ENCODE measurements at regions not wholly inside any gene's neighbourhood (a gene's known extent, or its start where the extent isn't known, plus 50 kb on each side); places are given as distances from the start of the nearest gene placed in this dataset.

- DNase-seq = no peak
Measured at GRCh38 chr4:162715401-162715800, 451.3 kb downstream of the NAF1 start.

DNA sequence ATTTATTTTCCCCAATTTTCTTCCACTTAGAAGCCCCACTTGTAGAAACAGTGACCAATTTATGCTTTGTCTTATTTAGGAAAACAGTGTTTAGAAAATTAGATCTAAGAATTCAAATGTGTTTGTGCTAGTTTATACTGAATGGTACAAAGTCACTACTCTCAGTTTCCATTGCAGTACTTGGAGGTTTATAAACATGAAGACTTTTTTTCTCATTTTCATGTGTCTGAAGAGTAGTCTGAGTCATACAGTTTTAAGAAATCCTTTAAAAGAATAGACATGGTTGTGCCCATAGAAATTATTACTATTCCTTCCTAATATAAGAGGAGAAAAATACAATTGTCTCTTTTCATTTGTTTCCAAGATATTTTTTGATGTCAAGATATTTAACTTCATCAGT is 458.7 kb downstream of the NAF1 start:
- no peak for DNase-seq

- no peak for DNase-seq
Measured at GRCh38 chr4:162706632-162707031, 460.1 kb downstream of the NAF1 start.

DNA sequence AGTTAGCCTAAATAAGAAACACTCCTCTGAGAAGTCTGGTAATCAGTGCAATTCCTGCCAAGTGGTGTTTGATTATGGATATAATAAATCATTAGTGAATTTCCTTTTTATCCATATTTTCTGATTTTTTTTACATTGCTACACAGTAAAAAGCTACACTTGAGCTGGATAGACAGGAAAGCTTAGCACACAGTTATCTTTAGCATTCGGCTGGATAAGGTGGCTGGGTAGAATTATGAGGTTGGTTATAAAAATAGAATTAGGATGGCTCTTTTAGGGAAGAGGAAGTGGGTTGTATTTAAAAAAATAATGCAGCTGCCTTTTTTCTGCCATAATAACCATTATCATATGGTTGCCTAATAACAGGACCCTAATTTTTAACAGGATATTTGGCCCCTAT is 460.6 kb downstream of the NAF1 start:
- no peak for DNase-seq

- DNase-seq = no peak
Measured at GRCh38 chr4:162705130-162705803, 461.4 kb downstream of the NAF1 start.

GRCh38 chr4:162700815-162701361 is 465.8 kb downstream of the NAF1 start:
- no peak for DNase-seq

GRCh38 chr4:162700358-162700757 is 466.3 kb downstream of the NAF1 start:
- DNase-seq = no peak

DNA sequence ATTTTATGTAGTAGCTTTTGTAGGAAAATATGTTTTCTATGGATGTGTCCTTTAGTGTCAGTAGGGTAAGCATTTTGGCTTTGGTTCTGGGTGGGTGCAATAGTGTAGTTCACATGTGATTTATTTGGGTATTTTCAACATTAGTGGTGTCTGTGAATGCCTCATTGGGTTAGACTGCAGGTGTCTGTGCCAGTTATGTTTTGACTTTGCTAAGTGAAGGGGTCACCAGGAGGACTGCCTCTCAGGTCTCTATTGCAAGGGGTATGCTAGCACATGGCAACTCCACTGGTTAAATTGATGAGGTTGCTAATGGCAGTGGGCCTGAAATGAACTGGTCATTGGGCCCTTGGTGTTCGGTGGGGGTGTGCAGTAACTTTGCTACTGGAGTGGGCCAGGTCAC is 467.1 kb downstream of the NAF1 start:
- no peak for DNase-seq

DNA sequence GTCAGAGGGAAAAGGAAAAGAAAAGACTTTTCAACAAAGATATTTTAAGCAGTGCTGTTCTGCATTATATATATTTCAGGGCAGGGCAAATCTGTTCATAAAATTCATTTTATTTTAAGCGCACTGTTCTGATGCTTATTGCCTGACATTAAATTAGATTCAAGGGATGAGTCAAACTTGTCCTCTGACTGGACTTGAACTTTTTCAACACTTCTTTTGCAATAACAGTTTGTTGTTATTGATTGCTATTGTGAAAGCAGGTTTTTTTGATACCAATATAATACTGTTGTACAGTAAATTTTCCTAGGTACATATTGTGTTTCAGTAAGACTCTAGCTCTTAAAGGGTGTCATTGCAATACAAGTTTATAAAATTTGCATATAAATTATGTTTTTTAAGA is 481.3 kb downstream of the NAF1 start:
- DNase-seq = no peak

DNA sequence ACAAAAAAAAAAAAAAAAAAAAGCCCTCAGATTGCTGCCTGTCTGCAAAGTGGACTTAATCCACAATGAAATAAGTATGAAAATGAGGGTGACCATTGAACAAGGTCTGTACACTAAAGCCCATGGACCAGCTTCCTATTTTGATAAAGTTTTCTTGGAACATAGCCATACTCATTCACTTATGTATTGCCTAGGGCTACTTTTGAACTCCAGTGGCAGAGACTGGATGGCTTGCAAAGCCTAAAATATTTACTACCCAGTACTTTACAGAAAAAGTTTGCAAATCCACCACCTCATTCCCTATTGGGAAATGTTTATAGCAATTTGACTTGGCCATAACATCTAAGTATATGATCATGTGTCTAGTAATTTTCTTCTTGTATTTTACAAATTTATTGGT is 481.7 kb downstream of the NAF1 start:
- DNase-seq = no peak

DNA sequence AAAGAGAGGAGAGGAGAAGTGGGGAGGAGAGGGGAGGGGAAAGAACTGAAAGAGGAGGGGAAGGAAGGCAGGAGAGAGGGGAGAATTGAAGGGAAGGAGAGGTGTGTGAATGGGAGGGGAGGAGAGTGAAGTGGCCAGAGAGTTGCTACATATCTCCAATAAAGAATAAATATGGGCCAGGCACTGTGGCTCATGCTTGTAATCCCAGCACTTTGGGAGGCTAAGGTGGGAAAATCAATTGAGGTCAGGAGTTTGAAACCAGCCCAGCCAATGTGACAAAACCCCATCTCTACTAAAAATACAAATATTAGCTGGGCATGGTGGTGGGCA is 482.4 kb downstream of the NAF1 start:
- no peak for DNase-seq

DNA sequence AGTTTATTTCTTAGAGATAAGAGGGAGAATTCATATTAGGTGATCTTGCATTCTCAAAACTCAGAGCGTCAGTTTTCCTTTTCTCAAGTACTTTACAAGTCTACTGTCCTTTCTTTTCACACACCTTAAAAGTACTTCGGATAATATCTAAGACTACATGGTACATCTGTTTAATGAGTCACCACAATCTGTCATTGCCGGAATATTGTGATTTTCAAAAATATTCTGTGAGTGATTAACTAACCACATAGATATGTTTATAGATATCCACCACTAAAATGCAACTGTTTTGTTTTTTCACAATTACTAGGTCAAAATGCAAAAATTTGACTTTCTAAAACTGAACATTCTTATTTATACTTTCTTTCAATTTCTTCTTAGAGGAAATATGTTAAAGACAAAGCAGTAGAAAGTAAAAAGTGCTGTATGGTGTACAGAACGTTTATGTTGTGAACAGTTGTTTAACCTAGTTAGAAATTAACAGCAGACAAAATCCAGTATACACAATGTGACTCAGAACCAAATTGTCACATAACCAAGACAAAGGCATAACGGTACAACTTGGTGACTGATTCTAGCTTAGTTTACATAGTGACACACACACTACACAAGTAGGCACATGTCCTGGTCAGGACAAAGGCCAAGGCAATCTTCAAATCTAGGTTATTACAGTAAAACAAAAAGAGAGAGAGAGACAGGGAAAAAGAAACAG is 482.9 kb downstream of the NAF1 start:
- no peak for DNase-seq

GRCh38 chr4:162682651-162683050 is 484.0 kb downstream of the NAF1 start:
- DNase-seq = no peak

DNA sequence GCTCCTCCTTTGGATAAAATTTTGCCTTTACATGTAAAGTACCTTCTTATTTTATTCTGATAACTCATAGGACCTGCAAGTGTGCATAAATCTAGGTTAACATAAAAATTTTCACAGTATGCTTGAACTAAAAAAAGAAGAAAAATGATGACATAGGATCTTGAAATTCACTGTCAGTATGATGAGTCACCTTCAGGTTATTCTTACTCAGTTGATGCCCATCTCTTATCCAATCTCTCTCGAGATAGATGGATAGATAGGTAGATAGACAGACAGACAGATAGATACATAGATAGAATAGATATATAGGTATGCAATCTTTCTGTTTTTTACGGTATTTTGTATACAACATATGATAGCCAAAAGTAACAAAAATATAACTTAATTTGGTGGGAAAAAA is 485.5 kb downstream of the NAF1 start:
- DNase-seq = no peak

DNA sequence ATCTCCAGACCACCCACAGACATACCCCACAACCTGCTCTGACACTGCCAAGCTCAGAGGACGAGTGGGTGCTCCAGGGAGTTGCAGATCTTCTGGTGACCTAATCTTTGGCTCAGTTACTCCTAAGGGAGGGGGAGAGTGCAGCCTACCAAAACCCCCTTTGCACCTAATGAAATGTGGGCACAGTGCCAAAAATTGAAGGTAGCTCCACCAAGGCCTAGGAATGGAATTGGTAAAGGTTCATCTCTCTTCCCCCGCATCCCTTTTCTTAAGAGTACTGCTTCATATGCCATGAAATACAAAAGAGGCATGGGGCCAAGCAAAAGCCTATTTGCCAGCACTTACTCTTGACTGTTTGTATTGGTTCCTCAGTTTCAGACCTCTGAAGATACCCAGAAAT is 491.0 kb downstream of the NAF1 start:
- DNase-seq = no peak

DNA sequence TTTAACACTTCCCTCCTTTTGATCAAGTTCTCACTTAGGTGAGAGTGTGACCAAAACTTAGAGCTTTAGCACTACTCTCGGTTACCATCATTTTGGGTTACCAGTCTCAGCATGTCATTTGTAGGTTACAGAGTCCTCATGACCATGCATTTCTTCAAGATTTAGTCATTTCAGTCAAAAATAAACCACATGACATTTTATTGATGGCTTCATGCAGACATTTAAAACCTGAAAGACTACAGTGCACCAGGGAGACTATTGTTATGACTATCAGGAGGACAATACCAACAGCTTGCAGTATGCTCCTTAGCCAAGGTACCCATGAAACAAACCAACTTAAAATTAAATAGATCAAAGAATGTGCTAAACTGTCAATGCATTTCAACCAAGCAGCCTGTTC is 498.1 kb upstream of the FSTL5 start:
- DNase-seq = no peak

DNA sequence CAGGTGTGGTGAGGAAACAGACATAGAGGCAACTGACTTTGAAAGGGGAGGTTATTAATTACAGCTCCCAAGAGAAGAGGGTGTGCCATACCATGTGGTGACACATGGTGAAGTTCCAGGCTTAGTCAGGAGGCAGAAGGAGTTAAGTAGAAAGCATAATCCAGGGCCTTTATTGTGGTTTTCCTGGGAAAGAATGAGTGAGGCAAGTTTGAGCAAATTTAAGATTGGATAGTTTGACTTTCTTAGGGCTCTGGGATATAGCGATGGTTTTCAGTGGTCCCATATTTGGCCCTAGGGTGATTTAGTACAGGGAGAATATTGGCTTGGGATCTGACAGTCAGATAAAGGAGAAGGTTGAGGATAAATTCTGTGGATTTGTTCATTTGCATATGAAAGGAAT is 495.9 kb upstream of the FSTL5 start:
- no peak for DNase-seq

DNA sequence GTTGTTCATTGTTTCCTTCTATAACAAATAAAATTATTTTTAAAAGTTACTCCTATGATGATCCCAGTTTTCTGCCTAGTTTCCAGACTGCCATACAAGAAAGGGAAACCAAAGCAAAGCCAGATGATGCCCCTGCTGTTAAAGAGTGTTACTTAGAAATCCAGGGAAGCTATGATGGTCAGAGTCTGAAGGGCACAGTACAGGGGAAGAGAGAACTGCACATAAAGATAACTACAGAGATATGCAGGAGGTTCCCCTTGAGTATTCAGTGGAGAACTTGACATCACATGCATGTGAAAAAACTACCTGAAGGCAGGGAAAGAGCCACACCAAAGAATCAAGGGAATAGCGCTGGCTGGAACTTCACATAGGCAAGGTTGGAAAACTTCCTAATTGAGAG is 494.2 kb upstream of the FSTL5 start:
- no peak for DNase-seq

DNA sequence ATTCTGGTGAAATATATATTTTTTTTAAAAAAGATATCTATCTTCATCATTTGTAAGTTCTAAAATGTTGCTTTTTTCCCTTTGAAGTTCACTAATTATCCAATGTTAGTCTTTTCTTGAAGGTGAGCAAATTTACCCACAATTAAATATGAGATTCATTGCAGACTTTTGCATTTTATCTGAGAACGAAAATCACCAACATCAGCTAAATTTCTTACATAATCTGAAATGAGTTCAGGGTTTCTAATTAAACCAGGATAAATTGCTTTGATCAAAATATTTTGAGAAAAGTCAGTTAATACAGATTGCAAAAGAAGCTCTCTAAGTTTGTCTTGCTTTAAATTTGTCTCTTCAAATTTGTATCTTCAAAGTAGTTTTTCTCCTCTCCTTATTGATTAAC is 486.4 kb upstream of the FSTL5 start:
- no peak for DNase-seq

GRCh38 chr4:162645381-162645780 is 481.6 kb upstream of the FSTL5 start:
- no peak for DNase-seq

- DNase-seq = no peak
Measured at GRCh38 chr4:162644346-162644745, 480.5 kb upstream of the FSTL5 start.

- DNase-seq = no peak
Measured at GRCh38 chr4:162640152-162640551, 476.4 kb upstream of the FSTL5 start.

DNA sequence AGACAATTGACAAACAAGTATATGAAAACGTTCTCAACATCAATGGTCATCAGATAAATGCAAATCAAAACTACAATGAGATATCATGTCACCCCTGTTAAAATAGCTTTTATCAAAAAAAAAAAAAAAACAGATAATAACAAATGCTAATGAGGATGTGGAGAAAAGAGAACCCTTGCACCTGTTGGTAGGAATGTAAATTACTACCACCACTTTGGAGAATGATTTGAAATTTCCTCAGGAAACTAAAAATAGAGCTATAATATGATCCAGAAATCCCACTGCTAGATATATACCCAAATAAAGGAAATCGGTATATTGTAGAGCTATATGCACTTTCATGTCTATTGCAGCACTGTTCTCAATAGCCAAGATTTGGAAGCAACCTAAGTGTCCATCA is 470.6 kb upstream of the FSTL5 start:
- DNase-seq = no peak

DNA sequence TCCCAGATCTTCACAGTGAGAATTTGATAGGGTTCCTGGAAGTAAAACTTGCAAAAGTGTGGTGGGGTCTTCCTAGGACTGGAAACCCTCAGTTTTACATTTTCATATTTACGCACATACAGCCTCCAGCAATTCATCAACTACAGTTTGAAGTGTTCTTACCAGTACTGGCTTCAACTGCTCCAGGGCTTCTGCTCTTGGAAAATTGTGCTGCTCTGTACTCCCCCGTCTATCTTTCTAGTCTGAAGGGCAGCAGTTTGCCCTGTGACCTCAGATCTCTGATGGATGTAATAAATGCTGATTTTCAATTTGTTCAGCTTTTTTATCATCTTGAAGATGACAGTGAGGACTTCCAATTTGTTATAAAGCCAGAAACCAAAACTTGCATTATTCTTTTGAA is 458.9 kb upstream of the FSTL5 start:
- DNase-seq = no peak

GRCh38 chr4:162610116-162610515 is 446.3 kb upstream of the FSTL5 start:
- no peak for DNase-seq
